Nephron (organoid): ENCODE measurements at regions not wholly inside any gene's neighbourhood (a gene's known extent, or its start where the extent isn't known, plus 50 kb on each side); places are given as distances from the start of the nearest gene placed in this dataset.

Experiments
- H3K27ac Mint-ChIP-seq, 3 experiments: 2 replicates each; pipeline ENCODE4 v1.8.0; 2020; ENCODE audit warnings: mixed read lengths in 3 of 3, mild to moderate bottlenecking in 2 of 3, moderate library complexity in 1 of 3
- H3K27me3 Mint-ChIP-seq: 2 replicates; pipeline ENCODE4 v1.8.0; 2021; ENCODE audit warnings: low read depth, mild to moderate bottlenecking, moderate library complexity, mixed read lengths
- H3K36me3 Mint-ChIP-seq: 2 replicates; pipeline ENCODE4 v1.8.0; 2020; ENCODE audit warnings: low read depth, mixed read lengths
- H3K4me1 Mint-ChIP-seq: 2 replicates; pipeline ENCODE4 v1.8.0; 2020; ENCODE audit warnings: mixed read lengths
- H3K4me3 Mint-ChIP-seq, 3 experiments: 2 replicates each; pipeline ENCODE4 v1.8.0; 2020; ENCODE audit warnings: mild to moderate bottlenecking in 3 of 3, mixed read lengths in 3 of 3, moderate library complexity in 2 of 3
- H3K9me3 Mint-ChIP-seq: 2 replicates; pipeline ENCODE4 v1.8.0; 2020; ENCODE audit warnings: mixed read lengths
- TF ChIP-seq, protein P1 (sequence below), 3 experiments: fragments of 200-600 bp; sonication (generic); IDR thresholded peaks; one replicate each; pipeline ENCODE4 v1.5.0; 2021; ENCODE audit warnings: antibody characterized with exemption in 3 of 3; ENCODE audit not compliant: unreplicated experiment in 3 of 3

DNA sequence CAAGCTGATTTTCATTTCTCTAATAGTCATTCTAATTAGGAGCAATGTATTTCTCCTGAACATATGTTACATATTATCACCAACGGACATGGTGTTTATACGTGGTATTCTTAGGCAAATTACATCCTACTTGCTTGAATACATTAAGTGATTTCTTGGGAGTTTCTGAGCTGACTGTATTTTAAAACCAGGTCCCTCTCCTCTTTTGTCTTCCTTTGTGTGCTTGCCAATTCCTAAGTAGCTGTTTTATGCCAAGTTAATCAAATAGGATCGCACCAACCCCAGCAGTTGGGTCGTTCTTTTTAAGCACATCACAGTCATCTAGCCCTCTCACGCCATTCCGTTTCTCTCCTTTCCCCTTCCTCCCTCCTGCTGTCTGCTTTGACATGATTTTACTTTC, 75.4 kb upstream of the MAP2 start:
- H3K9me3 Mint-ChIP-seq, result peaks cover 2% of the 10 kb centered on the region
- H3K27ac Mint-ChIP-seq, result no peak overlapping the region
- TF ChIP-seq, protein P1, sequence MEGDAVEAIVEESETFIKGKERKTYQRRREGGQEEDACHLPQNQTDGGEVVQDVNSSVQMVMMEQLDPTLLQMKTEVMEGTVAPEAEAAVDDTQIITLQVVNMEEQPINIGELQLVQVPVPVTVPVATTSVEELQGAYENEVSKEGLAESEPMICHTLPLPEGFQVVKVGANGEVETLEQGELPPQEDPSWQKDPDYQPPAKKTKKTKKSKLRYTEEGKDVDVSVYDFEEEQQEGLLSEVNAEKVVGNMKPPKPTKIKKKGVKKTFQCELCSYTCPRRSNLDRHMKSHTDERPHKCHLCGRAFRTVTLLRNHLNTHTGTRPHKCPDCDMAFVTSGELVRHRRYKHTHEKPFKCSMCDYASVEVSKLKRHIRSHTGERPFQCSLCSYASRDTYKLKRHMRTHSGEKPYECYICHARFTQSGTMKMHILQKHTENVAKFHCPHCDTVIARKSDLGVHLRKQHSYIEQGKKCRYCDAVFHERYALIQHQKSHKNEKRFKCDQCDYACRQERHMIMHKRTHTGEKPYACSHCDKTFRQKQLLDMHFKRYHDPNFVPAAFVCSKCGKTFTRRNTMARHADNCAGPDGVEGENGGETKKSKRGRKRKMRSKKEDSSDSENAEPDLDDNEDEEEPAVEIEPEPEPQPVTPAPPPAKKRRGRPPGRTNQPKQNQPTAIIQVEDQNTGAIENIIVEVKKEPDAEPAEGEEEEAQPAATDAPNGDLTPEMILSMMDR (IDR thresholded peaks at IDR 0.05; ENCODE audit: unreplicated experiment in 3 of 3), result no peak
- H3K4me3 Mint-ChIP-seq, result no peak overlapping the region
- no peaks in the 10 kb centered on the region for H3K36me3 Mint-ChIP-seq
- H3K27me3 Mint-ChIP-seq, result peaks cover 31% of the 10 kb centered on the region
- H3K4me1 Mint-ChIP-seq, result peaks cover 6% of the 10 kb centered on the region

DNA sequence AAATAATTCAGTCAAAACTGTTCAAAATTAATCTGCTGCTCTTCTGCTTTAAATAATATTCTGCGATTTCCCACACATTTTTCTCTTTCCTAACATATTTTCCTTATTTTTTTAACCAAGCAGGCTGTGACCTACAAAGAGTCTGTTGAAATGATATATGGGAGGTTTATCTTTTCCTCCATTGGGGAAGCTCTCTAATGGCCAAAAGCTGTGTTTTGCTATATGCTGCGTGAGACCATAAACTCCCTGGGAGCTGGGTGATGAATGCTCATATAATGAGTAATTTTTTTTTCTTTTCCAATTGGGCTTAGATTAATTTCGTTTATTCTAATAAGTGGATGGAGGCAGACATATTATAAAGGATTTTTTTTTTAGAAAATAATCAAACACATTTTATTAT, 72.2 kb upstream of the MAP2 start:
- Mint-ChIP-seq H3K9me3 (peaks cover 12% of the 10 kb centered on the region), H3K27ac (no peak overlapping the region), H3K36me3 (no peaks in the 10 kb centered on the region), H3K4me1 (peaks cover 6% of the 10 kb centered on the region), H3K27me3 (peaks cover 39% of the 10 kb centered on the region), H3K4me3 (no peak overlapping the region)
- TF ChIP-seq, protein P1 (IDR thresholded peaks at IDR 0.05; ENCODE audit: unreplicated experiment in 3 of 3), result no peak

DNA sequence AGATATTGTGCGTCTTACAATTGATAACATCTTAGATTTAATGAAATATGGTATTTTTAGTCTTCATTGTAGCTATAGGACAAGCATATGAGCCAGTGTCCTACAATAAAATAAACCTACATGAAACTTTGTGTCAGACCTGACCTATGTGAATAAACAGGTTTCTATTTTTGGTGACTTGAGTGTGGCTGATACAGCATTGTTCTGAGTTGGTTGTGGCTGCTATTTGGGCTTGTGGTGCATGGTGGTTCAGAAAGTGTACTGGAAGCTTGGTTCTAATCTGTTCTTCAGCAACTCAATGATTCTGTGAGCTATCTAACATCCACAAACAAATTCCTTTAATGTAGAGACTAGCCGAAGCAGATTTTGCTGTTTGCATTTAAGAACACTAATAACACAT, 64.9 kb upstream of the MAP2 start:
- H3K9me3 Mint-ChIP-seq, result peaks cover 10% of the 10 kb centered on the region
- TF ChIP-seq, protein P1 (IDR thresholded peaks at IDR 0.05; ENCODE audit: unreplicated experiment in 3 of 3), result no peak
- peaks cover under 1% of the 10 kb centered on the region for H3K4me1 Mint-ChIP-seq
- no peak overlapping the region for H3K4me3 Mint-ChIP-seq
- no peaks in the 10 kb centered on the region for H3K36me3 Mint-ChIP-seq
- H3K27me3 Mint-ChIP-seq, result peaks cover 26% of the 10 kb centered on the region
- no peak overlapping the region for H3K27ac Mint-ChIP-seq

- no peak overlapping the region for H3K27ac Mint-ChIP-seq
- no peaks in the 10 kb centered on the region for H3K36me3 Mint-ChIP-seq
- H3K27me3 Mint-ChIP-seq, result peaks cover 16% of the 10 kb centered on the region
- TF ChIP-seq, protein P1 (IDR thresholded peaks at IDR 0.05; ENCODE audit: unreplicated experiment in 3 of 3), result no peak
- H3K4me1 Mint-ChIP-seq, result peaks cover 5% of the 10 kb centered on the region
- peaks cover 7% of the 10 kb centered on the region for H3K9me3 Mint-ChIP-seq
- H3K4me3 Mint-ChIP-seq, result no peak overlapping the region
Measured at GRCh38 chr2:209367075-209367747, 56.6 kb upstream of the MAP2 start.

DNA sequence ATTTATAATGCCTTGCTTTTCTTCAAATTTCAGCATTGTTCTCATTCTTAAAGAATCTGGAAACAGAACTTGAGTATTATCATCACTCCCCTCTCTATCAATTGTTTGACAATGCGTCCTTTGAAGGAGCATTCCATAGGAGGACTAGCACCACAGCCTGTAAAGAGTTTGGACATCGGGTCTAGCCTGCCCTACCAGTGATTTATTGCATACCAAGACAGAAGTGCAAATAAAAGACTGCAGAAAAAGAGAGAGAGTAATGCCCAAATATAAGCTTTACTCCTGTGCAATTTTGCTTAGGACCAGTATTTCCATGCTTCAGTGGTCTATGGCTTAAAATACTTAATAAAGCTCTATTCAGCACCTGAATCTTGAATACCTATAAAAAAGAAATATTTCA, 55.4 kb upstream of the MAP2 start:
- Mint-ChIP-seq H3K9me3 (peaks cover 17% of the 10 kb centered on the region), H3K36me3 (no peaks in the 10 kb centered on the region), H3K4me1 (peaks cover 5% of the 10 kb centered on the region), H3K4me3 (no peak overlapping the region), H3K27me3 (peaks cover 16% of the 10 kb centered on the region), H3K27ac (no peak overlapping the region)
- TF ChIP-seq, protein P1 (IDR thresholded peaks at IDR 0.05; ENCODE audit: unreplicated experiment in 3 of 3), result no peak

GRCh38 chr2:209368914-209369313, 54.9 kb upstream of the MAP2 start:
- Mint-ChIP-seq H3K4me3 (no peak overlapping the region), H3K4me1 (peaks cover 5% of the 10 kb centered on the region)

More at GRCh38 chr2:209368914-209369313, 54.9 kb upstream of the MAP2 start:
- TF ChIP-seq, protein P1 (IDR thresholded peaks at IDR 0.05; ENCODE audit: unreplicated experiment in 3 of 3), result no peak
- Mint-ChIP-seq H3K27me3 (peaks cover 18% of the 10 kb centered on the region), H3K9me3 (peaks cover 18% of the 10 kb centered on the region), H3K27ac (no peak overlapping the region), H3K36me3 (no peaks in the 10 kb centered on the region)
